ENCODE measurements at regions not wholly inside any gene's neighbourhood (a gene's known extent, or its start where the extent isn't known, plus 50 kb on each side); places are given as distances from the start of the nearest gene placed in this dataset.
"Not testable (repeated sequence)": the region's sequence is repeated elsewhere in the genome, so short reads cannot be mapped to it uniquely, and the experiment has no call there.

DNA sequence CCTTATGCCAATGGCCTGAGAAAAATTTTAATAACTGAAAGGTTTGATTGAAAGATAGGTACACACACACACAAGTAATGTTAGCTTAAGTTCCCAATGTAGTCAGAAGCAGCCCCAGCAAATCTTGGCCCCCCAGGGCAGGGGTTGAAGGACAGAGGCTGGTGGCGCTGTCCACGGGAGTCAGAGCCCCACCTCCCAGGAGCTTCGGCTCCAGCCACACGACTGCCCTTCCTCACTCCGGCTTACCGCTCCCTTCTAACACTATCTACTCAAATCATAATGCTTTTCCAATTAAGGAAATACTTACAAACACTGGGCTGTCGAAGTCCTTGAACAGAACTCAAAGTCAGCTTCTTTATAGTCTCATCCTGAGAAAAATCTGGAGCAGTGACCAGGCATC, 163.9 kb upstream of the NBPF12 start:
- H3K4me1 ChIP-seq; H3K36me3 ChIP-seq; H3K4me3 ChIP-seq (replicated peaks in 1 of 3); H3K27ac ChIP-seq; H3K9me3 ChIP-seq; H3K27me3 ChIP-seq; intact Hi-C loops (cut with DNase I); DNase-seq: not testable (repeated sequence)
- 66 to 72% methylated on average over 7 of the region's 7 CpGs for WGBS, 2 donors

DNA sequence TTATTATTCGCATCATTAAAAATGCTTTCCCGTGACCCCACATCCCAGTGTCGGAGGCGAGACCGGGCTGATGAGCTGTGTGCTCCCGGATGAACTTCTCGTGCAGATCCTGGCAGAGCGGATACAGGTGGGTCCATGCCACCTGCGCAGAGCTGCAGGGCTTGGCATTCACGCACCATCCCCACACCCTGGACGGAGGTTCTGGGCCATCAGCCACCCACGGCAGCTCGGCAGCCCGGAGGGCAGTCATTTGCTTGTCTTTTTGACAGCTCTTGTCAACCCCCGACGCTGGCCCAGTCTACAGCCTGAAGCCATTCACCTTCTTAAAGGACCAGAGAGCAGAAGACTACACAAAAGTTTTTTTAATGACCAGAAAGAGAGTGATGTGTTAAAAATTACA, 166.7 kb upstream of the NBPF12 start:
- H3K27me3 ChIP-seq; H3K27ac ChIP-seq; H3K9me3 ChIP-seq; H3K36me3 ChIP-seq; H3K4me1 ChIP-seq; intact Hi-C loops (cut with DNase I); H3K4me3 ChIP-seq (replicated peaks in 1 of 3); DNase-seq: not testable (repeated sequence)
- 78 to 79% methylated on average over 16 of the region's 16 CpGs for WGBS, 2 donors

DNA sequence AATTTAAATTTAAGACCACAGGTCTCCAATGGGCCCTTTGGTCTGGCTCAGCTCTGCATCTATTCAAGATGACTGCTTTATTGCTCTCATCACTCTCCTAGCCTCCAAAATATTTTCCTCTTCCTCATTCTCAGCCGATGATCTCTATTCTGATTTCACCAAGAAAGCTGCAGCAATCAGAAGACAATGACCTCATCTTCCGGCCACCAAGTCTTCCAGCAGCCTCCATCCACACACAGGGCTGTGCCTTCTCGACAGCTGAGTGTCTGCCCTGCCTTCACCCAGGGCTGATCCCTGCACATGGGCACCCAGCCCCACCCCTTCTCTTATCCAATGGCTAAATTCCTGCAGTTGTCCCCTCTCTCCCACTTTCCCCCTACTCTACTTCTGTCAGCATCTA, 167.1 kb upstream of the NBPF12 start:
- intact Hi-C loops (cut with DNase I); H3K4me3 ChIP-seq (replicated peaks in 1 of 3): not testable (repeated sequence)
- WGBS, 2 donors, result no CpG with 5 or more reads among the region's 3 CpGs

DNA sequence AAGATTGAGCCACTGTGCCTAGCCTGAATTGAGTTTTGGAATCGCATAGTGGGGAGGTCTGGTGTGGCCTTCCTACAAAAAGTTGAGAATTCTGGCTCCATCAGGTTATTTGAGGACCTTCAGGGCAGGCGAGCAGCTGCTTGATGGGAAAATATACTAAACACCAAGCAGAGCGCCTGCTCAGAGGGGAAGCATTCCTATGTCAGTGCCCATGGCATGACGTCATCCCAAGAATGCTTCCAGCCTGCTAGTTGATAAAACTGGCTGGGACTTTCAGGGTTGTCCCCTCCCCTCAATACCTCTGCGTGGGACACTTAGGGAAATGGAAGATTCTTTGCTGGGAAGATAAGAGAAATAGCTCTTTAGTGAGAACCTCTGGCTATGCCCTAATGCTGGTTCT, 174.9 kb upstream of the NBPF12 start:
- H3K4me3 ChIP-seq (replicated peaks in 1 of 3); H3K27ac ChIP-seq; H3K9me3 ChIP-seq; DNase-seq; H3K4me1 ChIP-seq; H3K27me3 ChIP-seq; H3K36me3 ChIP-seq; intact Hi-C loops (cut with DNase I): not testable (repeated sequence)
- WGBS, 2 donors, result no CpG with 5 or more reads among the region's 5 CpGs

More for the DNA sequence above, 167.1 kb upstream of the NBPF12 start:
- H3K36me3 ChIP-seq, H3K4me1 ChIP-seq, H3K9me3 ChIP-seq, DNase-seq, H3K27ac ChIP-seq, H3K27me3 ChIP-seq: not testable (repeated sequence)

DNA sequence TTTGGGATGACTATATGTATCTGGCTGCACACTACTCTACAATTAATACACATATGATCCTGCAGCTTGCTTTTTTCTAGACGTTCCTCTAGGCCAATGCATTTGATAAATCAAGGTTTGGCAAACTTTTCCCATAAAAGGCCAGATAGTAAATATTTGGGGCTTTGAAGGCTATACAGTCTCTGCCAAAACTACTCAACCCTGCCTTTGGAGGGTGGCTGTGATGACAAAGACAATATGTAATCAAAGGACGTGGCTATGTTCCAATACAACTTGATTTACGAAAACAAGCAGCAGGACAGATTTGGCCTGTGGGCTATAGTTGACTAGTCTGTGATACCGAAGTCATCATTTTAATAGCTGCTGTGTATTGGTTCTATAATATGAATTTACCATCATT, 181.3 kb upstream of the NBPF12 start:
- H3K36me3 ChIP-seq; H3K9me3 ChIP-seq; intact Hi-C loops (cut with DNase I); H3K4me3 ChIP-seq (replicated peaks in 1 of 3); DNase-seq; H3K27ac ChIP-seq; H3K27me3 ChIP-seq; H3K4me1 ChIP-seq: not testable (repeated sequence)
- WGBS, 2 donors, result 68 to 86% methylated on average over 3 to 4 of the region's 4 CpGs

DNA sequence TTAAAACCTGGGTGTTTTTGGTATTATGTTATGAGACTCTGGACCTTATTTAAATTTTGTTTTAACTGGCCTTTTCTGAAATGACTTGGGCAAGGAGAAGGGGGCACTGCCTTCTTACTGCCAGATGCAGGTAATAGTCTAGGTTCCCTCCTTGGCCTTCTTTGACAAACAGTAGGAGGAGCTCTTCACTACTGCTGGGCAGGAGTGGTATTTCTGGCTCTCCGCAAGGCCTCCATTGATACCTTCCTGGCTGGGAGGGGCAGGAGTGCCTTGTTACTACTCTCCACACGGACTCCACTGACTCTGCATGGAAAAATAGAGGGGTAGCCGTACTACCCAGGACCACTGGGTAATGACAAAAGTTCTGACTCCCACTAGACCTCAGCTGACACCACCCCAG, 189.4 kb upstream of the NBPF12 start:
- intact Hi-C loops (cut with DNase I); H3K27me3 ChIP-seq; H3K27ac ChIP-seq; H3K9me3 ChIP-seq; H3K4me3 ChIP-seq (replicated peaks in 1 of 3); H3K4me1 ChIP-seq; H3K36me3 ChIP-seq; DNase-seq: not testable (repeated sequence)
- WGBS, 2 donors, result 67% methylated on average over 1 of the region's 3 CpGs; no CpG with 5 or more reads in 1 of the 2 donors

DNA sequence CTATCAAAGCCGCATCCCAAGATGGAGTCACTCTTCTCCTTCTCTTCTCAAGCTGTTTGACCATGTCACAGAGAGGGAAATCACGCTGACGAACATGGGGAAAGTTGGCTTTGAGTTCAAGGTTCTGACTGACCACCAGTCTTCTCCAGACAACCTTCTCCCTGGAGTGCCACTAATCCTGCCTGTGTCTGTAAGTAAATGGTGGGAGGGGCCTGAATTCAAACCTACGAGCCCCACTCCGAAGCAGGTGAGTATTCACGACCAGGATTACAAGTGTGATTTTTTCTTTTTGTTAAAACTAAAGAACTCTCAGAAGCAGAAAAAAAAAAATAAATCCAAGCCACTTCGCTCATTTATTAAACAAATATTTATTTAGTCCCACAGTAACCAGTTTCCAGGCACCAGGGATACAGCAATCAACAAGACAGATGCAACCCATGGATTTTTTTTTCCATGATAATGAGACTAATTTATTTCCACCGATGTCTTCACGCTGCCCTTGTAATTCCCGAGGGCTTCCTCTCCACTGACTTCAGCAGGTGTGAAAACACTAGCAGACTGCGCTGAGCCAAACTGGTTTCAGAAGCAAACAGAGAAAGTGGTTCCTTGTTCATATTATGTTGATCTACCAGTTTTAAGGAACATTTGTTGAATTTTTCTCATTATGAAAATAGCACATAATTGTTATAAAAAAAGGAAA, 206.0 kb upstream of the NBPF12 start:
- H3K4me1 ChIP-seq; DNase-seq; intact Hi-C loops (cut with DNase I); H3K36me3 ChIP-seq; H3K27me3 ChIP-seq; H3K4me3 ChIP-seq (replicated peaks in 1 of 3); H3K9me3 ChIP-seq; H3K27ac ChIP-seq: not testable (repeated sequence)
- WGBS, 2 donors, result 33 to 40% methylated on average over 8 to 9 of the region's 11 CpGs

DNA sequence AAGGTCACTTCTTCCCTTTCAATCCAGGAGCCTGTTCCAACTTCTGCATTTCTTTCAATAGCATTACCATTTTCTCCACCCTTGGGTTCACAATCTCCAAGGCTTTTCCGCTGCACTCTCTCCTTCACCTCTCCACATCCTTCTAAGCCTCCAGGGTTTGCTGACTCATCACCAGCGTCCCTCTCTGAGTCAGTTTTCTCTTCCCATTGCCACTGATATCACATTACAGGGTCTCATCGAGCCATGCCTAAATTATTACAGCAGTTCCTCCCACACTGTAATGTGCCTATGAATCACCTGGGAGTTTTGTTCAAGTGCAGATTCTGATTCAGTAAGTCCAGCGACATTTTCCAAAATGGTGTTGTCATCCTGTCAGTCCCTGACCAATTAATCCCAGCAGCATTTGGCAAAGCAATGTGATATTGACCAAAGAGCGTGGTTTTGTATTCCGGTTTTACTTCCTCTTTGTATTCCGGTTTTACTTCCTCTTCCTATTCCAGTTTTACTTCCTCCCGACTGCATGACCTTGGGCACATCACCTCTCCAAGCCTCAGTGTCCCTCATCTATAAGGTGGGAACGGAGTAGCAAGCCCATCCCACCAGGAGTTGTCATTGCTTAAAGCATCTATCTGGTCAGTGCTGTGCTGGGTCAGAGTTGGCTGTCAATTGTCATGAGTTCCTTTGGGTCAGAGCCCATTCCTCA, 208.3 kb upstream of the NBPF12 start:
- H3K27ac ChIP-seq; H3K9me3 ChIP-seq; H3K4me1 ChIP-seq; H3K4me3 ChIP-seq (replicated peaks in 1 of 3); H3K27me3 ChIP-seq; intact Hi-C loops (cut with DNase I); DNase-seq; H3K36me3 ChIP-seq: not testable (repeated sequence)
- WGBS, 2 donors, result 71 to 100% methylated on average over 4 to 5 of the region's 9 CpGs

DNA sequence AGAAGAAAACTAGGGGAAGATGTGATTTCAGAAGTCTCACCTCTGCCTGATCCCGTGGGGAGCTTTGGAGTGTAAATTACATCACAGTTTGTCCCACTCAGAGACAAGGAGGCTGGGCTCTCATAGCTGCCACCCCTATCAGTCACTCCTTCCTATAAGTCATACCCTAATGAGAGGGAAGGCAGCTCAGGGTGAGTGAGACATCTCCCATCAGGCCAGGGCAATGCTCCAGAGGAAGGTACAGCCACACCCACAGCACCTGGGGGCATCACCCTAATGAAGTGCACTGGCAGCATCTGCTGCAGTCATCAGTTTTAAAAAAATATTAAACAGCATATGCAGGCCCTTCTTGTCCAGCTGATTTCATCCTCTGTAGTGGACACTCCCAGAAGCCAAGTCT, 223.1 kb upstream of the NBPF12 start:
- H3K36me3 ChIP-seq; H3K4me1 ChIP-seq; DNase-seq; H3K27ac ChIP-seq; H3K27me3 ChIP-seq; intact Hi-C loops (cut with DNase I); H3K9me3 ChIP-seq; H3K4me3 ChIP-seq (replicated peaks in 1 of 3): not testable (repeated sequence)
- WGBS, 2 donors, result 57% methylated on average over 1 of the region's 1 CpG; no CpG with 5 or more reads in 1 of the 2 donors
